Panc1 (cell line): ENCODE measurements at regions not wholly inside any gene's neighbourhood (a gene's known extent, or its start where the extent isn't known, plus 50 kb on each side); places are given as distances from the start of the nearest gene placed in this dataset.

Source experiments
- POLR2AphosphoS5 ChIP-seq: IDR thresholded peaks from 2 replicates; pipeline ENCODE4 v1.6.1; 2012; ENCODE audit warnings: mild to moderate bottlenecking, low read depth, low read length, moderate library complexity
- TF ChIP-seq, protein P1 (sequence below): fragments of 450-650 bp; IDR thresholded peaks from 2 replicates; pipeline ENCODE4 v1.5.1; 2017; ENCODE audit warnings: mild to moderate bottlenecking
- TF ChIP-seq, protein P2 (sequence below), 2 experiments: IDR thresholded peaks; 2 replicates each; pipeline ENCODE4 v1.6.1; 2011 to 2012; ENCODE audit warnings: low read depth in 2 of 2, control low read depth in 1 of 2, low read length in 1 of 2, mild to moderate bottlenecking in 1 of 2, moderate library complexity in 1 of 2; ENCODE audit not compliant: insufficient read depth in 1 of 2

GRCh38 chr13:90535421-90535820 is 812.1 kb upstream of the MIR17HG start:
- TF ChIP-seq, protein P1, sequence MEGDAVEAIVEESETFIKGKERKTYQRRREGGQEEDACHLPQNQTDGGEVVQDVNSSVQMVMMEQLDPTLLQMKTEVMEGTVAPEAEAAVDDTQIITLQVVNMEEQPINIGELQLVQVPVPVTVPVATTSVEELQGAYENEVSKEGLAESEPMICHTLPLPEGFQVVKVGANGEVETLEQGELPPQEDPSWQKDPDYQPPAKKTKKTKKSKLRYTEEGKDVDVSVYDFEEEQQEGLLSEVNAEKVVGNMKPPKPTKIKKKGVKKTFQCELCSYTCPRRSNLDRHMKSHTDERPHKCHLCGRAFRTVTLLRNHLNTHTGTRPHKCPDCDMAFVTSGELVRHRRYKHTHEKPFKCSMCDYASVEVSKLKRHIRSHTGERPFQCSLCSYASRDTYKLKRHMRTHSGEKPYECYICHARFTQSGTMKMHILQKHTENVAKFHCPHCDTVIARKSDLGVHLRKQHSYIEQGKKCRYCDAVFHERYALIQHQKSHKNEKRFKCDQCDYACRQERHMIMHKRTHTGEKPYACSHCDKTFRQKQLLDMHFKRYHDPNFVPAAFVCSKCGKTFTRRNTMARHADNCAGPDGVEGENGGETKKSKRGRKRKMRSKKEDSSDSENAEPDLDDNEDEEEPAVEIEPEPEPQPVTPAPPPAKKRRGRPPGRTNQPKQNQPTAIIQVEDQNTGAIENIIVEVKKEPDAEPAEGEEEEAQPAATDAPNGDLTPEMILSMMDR = no peak
- TF ChIP-seq POLR2AphosphoS5 = no peak
- TF ChIP-seq, protein P2, sequence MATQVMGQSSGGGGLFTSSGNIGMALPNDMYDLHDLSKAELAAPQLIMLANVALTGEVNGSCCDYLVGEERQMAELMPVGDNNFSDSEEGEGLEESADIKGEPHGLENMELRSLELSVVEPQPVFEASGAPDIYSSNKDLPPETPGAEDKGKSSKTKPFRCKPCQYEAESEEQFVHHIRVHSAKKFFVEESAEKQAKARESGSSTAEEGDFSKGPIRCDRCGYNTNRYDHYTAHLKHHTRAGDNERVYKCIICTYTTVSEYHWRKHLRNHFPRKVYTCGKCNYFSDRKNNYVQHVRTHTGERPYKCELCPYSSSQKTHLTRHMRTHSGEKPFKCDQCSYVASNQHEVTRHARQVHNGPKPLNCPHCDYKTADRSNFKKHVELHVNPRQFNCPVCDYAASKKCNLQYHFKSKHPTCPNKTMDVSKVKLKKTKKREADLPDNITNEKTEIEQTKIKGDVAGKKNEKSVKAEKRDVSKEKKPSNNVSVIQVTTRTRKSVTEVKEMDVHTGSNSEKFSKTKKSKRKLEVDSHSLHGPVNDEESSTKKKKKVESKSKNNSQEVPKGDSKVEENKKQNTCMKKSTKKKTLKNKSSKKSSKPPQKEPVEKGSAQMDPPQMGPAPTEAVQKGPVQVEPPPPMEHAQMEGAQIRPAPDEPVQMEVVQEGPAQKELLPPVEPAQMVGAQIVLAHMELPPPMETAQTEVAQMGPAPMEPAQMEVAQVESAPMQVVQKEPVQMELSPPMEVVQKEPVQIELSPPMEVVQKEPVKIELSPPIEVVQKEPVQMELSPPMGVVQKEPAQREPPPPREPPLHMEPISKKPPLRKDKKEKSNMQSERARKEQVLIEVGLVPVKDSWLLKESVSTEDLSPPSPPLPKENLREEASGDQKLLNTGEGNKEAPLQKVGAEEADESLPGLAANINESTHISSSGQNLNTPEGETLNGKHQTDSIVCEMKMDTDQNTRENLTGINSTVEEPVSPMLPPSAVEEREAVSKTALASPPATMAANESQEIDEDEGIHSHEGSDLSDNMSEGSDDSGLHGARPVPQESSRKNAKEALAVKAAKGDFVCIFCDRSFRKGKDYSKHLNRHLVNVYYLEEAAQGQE (IDR thresholded peaks at IDR 0.05; ENCODE audit: insufficient read depth in 1 of 2, low read depth in 2 of 2, low read length in 1 of 2) = no peak
